ENCODE measurements at regions not wholly inside any gene's neighbourhood (a gene's known extent, or its start where the extent isn't known, plus 50 kb on each side); places are given as distances from the start of the nearest gene placed in this dataset.

GRCh38 chr5:92749943-92750342 is 831.1 kb downstream of the NR2F1-AS1 start:
- no peak for TF ChIP-seq EZH2phosphoT487 (IDR thresholded peaks at IDR 0.05; ENCODE audit: borderline replicate concordance)
- no peak for TF ChIP-seq CTCF (conservative IDR thresholded peaks at IDR 0.05; ENCODE audit: low read length)
- no peaks in the 10 kb centered on the region for H3K36me3 ChIP-seq (ENCODE audit: insufficient read depth, low read length)
- no peak overlapping the region for H3K9ac ChIP-seq (ENCODE audit: low read depth, low read length, poor library complexity, severe bottlenecking)
- no peak overlapping the region for H3K4me2 ChIP-seq (ENCODE audit: low read depth, low read length, poor library complexity, severe bottlenecking)
- H3K9me3 ChIP-seq (ENCODE audit: insufficient read depth, low read depth, low read length) = no peaks in the 10 kb centered on the region
- H3K9me2 ChIP-seq (replicated peaks; ENCODE audit: low read depth, low read length) = no peaks in the 10 kb centered on the region
- H3K4me3 ChIP-seq (ENCODE audit: low read length, poor library complexity, severe bottlenecking) = no peak overlapping the region
- H3K79me2 ChIP-seq (ENCODE audit: insufficient read depth, low read length) = no peaks in the 10 kb centered on the region
- no peaks in the 10 kb centered on the region for H4K20me1 ChIP-seq (ENCODE audit: insufficient read depth, low read length, poor library complexity, severe bottlenecking)
- H2AFZ ChIP-seq (ENCODE audit: low read length) = no peak overlapping the region
- H3K27me3 ChIP-seq (ENCODE audit: insufficient read depth, low read length, poor library complexity, severe bottlenecking) = no peaks in the 10 kb centered on the region
- no peaks in the 10 kb centered on the region for H3F3A ChIP-seq (ENCODE audit: low read depth)
- H3K4me1 ChIP-seq (ENCODE audit: insufficient read depth, low read length, poor library complexity, severe bottlenecking) = no peaks in the 10 kb centered on the region

GRCh38 chr5:92748072-92748676 is 832.8 kb downstream of the NR2F1-AS1 start:
- H3K9me2 ChIP-seq (replicated peaks; ENCODE audit: low read depth, low read length) = no peaks in the 10 kb centered on the region
- H4K20me1 ChIP-seq (ENCODE audit: insufficient read depth, low read length, poor library complexity, severe bottlenecking) = no peaks in the 10 kb centered on the region
- H3K79me2 ChIP-seq (ENCODE audit: insufficient read depth, low read length) = no peaks in the 10 kb centered on the region
- H2AFZ ChIP-seq (ENCODE audit: low read length) = no peak overlapping the region
- H3K4me1 ChIP-seq (ENCODE audit: insufficient read depth, low read length, poor library complexity, severe bottlenecking) = no peaks in the 10 kb centered on the region
- no peak overlapping the region for H3K4me3 ChIP-seq (ENCODE audit: low read length, poor library complexity, severe bottlenecking)
- TF ChIP-seq CTCF (conservative IDR thresholded peaks at IDR 0.05; ENCODE audit: low read length) (no peak), EZH2phosphoT487 (IDR thresholded peaks at IDR 0.05; ENCODE audit: borderline replicate concordance) (no peak)
- no peaks in the 10 kb centered on the region for H3K36me3 ChIP-seq (ENCODE audit: insufficient read depth, low read length)
- no peak overlapping the region for H3K4me2 ChIP-seq (ENCODE audit: low read depth, low read length, poor library complexity, severe bottlenecking)
- no peaks in the 10 kb centered on the region for H3K27me3 ChIP-seq (ENCODE audit: insufficient read depth, low read length, poor library complexity, severe bottlenecking)
- H3K9ac ChIP-seq (ENCODE audit: low read depth, low read length, poor library complexity, severe bottlenecking) = no peak overlapping the region
- H3K9me3 ChIP-seq (ENCODE audit: insufficient read depth, low read depth, low read length) = no peaks in the 10 kb centered on the region
- no peaks in the 10 kb centered on the region for H3F3A ChIP-seq (ENCODE audit: low read depth)

GRCh38 chr5:92741906-92742305 is 839.1 kb downstream of the NR2F1-AS1 start:
- no peak overlapping the region for H3K4me3 ChIP-seq (ENCODE audit: low read length, poor library complexity, severe bottlenecking)
- no peaks in the 10 kb centered on the region for H3K9me2 ChIP-seq (replicated peaks; ENCODE audit: low read depth, low read length)
- no peak overlapping the region for H2AFZ ChIP-seq (ENCODE audit: low read length)
- H3K9ac ChIP-seq (ENCODE audit: low read depth, low read length, poor library complexity, severe bottlenecking) = no peak overlapping the region
- H3K79me2 ChIP-seq (ENCODE audit: insufficient read depth, low read length) = no peaks in the 10 kb centered on the region
- H3F3A ChIP-seq (ENCODE audit: low read depth) = no peaks in the 10 kb centered on the region
- no peaks in the 10 kb centered on the region for H3K4me1 ChIP-seq (ENCODE audit: insufficient read depth, low read length, poor library complexity, severe bottlenecking)
- H3K9me3 ChIP-seq (ENCODE audit: insufficient read depth, low read depth, low read length) = no peaks in the 10 kb centered on the region
- H3K36me3 ChIP-seq (ENCODE audit: insufficient read depth, low read length) = no peaks in the 10 kb centered on the region
- H3K4me2 ChIP-seq (ENCODE audit: low read depth, low read length, poor library complexity, severe bottlenecking) = no peak overlapping the region
- H4K20me1 ChIP-seq (ENCODE audit: insufficient read depth, low read length, poor library complexity, severe bottlenecking) = no peaks in the 10 kb centered on the region
- TF ChIP-seq EZH2phosphoT487 (IDR thresholded peaks at IDR 0.05; ENCODE audit: borderline replicate concordance) (no peak), CTCF (conservative IDR thresholded peaks at IDR 0.05; ENCODE audit: low read length) (no peak)
- H3K27me3 ChIP-seq (ENCODE audit: insufficient read depth, low read length, poor library complexity, severe bottlenecking) = no peaks in the 10 kb centered on the region

Data from Loucy (cell line).